HUES6 (cell line): ENCODE measurements at regions not wholly inside any gene's neighbourhood (a gene's known extent, or its start where the extent isn't known, plus 50 kb on each side); places are given as distances from the start of the nearest gene placed in this dataset.
"Not testable (repeated sequence)": the region's sequence is repeated elsewhere in the genome, so short reads cannot be mapped to it uniquely, and the experiment has no call there.

ENCODE experiments used
- H3K27ac ChIP-seq: 2 replicates; pipeline ENCODE4 v1.7.0; 2013; ENCODE audit warnings: low read depth, mild to moderate bottlenecking, low read length, inconsistent platforms
- H3K27me3 ChIP-seq: 2 replicates; pipeline ENCODE4 v1.6.1; 2013; ENCODE audit warnings: low read length; ENCODE audit not compliant: control insufficient read depth, insufficient read depth
- H3K36me3 ChIP-seq: 2 replicates; pipeline ENCODE4 v1.6.1; 2013; ENCODE audit warnings: low read length; ENCODE audit not compliant: control insufficient read depth, insufficient read depth
- H3K4me1 ChIP-seq: 2 replicates; pipeline ENCODE4 v1.6.1; 2013; ENCODE audit warnings: low read length; ENCODE audit not compliant: control insufficient read depth, insufficient read depth
- H3K4me3 ChIP-seq: 2 replicates; pipeline ENCODE4 v1.5.1; 2013; ENCODE audit warnings: low read depth, low read length
- H3K9ac ChIP-seq: one replicate; pipeline ENCODE4 v1.6.1; 2013; ENCODE audit warnings: mild to moderate bottlenecking, low read length
- H3K9me3 ChIP-seq: 2 replicates; pipeline ENCODE4 v1.6.1; 2013; ENCODE audit warnings: low read depth, low read length; ENCODE audit not compliant: control insufficient read depth, insufficient read depth

GRCh38 chr1:113302636-113303035 is 87.7 kb upstream of the MAGI3 start:
- Histone ChIP-seq H3K9ac (no peak overlapping the region), H3K36me3 (no peaks in the 10 kb centered on the region), H3K4me1 (no peaks in the 10 kb centered on the region; the same call in 1 of the 2 replicates), H3K4me3 (no peak overlapping the region), H3K27ac (no peak overlapping the region), H3K27me3 (no peaks in the 10 kb centered on the region), H3K9me3 (no peaks in the 10 kb centered on the region)

- no peaks in the 10 kb centered on the region for H3K27me3 ChIP-seq
- H3K4me3 ChIP-seq = no peak overlapping the region
- H3K36me3 ChIP-seq = no peaks in the 10 kb centered on the region
- no peak overlapping the region for H3K27ac ChIP-seq
- no peak overlapping the region for H3K9ac ChIP-seq
- no peaks in the 10 kb centered on the region for H3K9me3 ChIP-seq
- no peaks in the 10 kb centered on the region; the same call in 1 of the 2 replicates for H3K4me1 ChIP-seq
Observed at GRCh38 chr1:113303267-113303666, 87.0 kb upstream of the MAGI3 start.

- not testable (repeated sequence) for H3K9ac ChIP-seq, H3K36me3 ChIP-seq, H3K4me3 ChIP-seq, H3K4me1 ChIP-seq, H3K27me3 ChIP-seq, H3K9me3 ChIP-seq, H3K27ac ChIP-seq
Observed at GRCh38 chr1:113305029-113305428, 85.3 kb upstream of the MAGI3 start.

GRCh38 chr1:113307771-113308445 is 82.4 kb upstream of the MAGI3 start:
- Histone ChIP-seq H3K27me3 (no peaks in the 10 kb centered on the region), H3K4me3 (no peak overlapping the region), H3K4me1 (no peaks in the 10 kb centered on the region; the same call in 1 of the 2 replicates), H3K9me3 (no peaks in the 10 kb centered on the region), H3K36me3 (no peaks in the 10 kb centered on the region), H3K9ac (no peak overlapping the region), H3K27ac (no peak overlapping the region)

GRCh38 chr1:113312651-113313050 is 77.7 kb upstream of the MAGI3 start:
- H3K4me1 ChIP-seq, H3K27me3 ChIP-seq, H3K9me3 ChIP-seq, H3K36me3 ChIP-seq, H3K27ac ChIP-seq, H3K9ac ChIP-seq, H3K4me3 ChIP-seq: not testable (repeated sequence)

GRCh38 chr1:113314600-113314999 is 75.7 kb upstream of the MAGI3 start:
- Histone ChIP-seq H3K9ac (no peak overlapping the region), H3K4me1 (no peaks in the 10 kb centered on the region), H3K9me3 (peaks cover 2% of the 10 kb centered on the region; the same call in 1 of the 2 replicates), H3K36me3 (no peaks in the 10 kb centered on the region), H3K27me3 (no peaks in the 10 kb centered on the region), H3K4me3 (no peak overlapping the region), H3K27ac (no peak overlapping the region)

- H3K27ac ChIP-seq = no peak overlapping the region
- H3K4me1 ChIP-seq = no peaks in the 10 kb centered on the region; the same call in 1 of the 2 replicates
- H3K9ac ChIP-seq = no peak overlapping the region
- H3K36me3 ChIP-seq = no peaks in the 10 kb centered on the region
- no peaks in the 10 kb centered on the region; the same call in 1 of the 2 replicates for H3K9me3 ChIP-seq
- no peak overlapping the region for H3K4me3 ChIP-seq
- H3K27me3 ChIP-seq = no peaks in the 10 kb centered on the region
Observed at GRCh38 chr1:113320272-113320671, 70.0 kb upstream of the MAGI3 start.

GRCh38 chr1:113320972-113321680 is 69.2 kb upstream of the MAGI3 start:
- Histone ChIP-seq H3K27ac (no peak overlapping the region), H3K9me3 (no peaks in the 10 kb centered on the region; the same call in 1 of the 2 replicates), H3K4me3 (no peak overlapping the region), H3K36me3 (no peaks in the 10 kb centered on the region), H3K9ac (no peak overlapping the region), H3K4me1 (no peaks in the 10 kb centered on the region; the same call in 1 of the 2 replicates), H3K27me3 (no peaks in the 10 kb centered on the region)

- H3K36me3 ChIP-seq = no peaks in the 10 kb centered on the region
- H3K9ac ChIP-seq = no peak overlapping the region
- no peaks in the 10 kb centered on the region for H3K27me3 ChIP-seq
- H3K27ac ChIP-seq = no peak overlapping the region
- H3K9me3 ChIP-seq = no peaks in the 10 kb centered on the region
- no peaks in the 10 kb centered on the region; the same call in 1 of the 2 replicates for H3K4me1 ChIP-seq
- H3K4me3 ChIP-seq = no peak overlapping the region
Observed at GRCh38 chr1:113321771-113322387, 68.4 kb upstream of the MAGI3 start.

GRCh38 chr1:113322439-113322838 is 67.9 kb upstream of the MAGI3 start:
- Histone ChIP-seq H3K9ac (no peak overlapping the region), H3K36me3 (no peaks in the 10 kb centered on the region), H3K4me1 (no peaks in the 10 kb centered on the region; the same call in 1 of the 2 replicates), H3K4me3 (no peak overlapping the region), H3K27ac (no peak overlapping the region), H3K27me3 (no peaks in the 10 kb centered on the region), H3K9me3 (no peaks in the 10 kb centered on the region)

GRCh38 chr1:113325022-113325421 is 65.3 kb upstream of the MAGI3 start:
- no peaks in the 10 kb centered on the region for H3K9me3 ChIP-seq
- no peak overlapping the region for H3K9ac ChIP-seq
- no peak overlapping the region for H3K27ac ChIP-seq
- no peaks in the 10 kb centered on the region for H3K27me3 ChIP-seq
- no peaks in the 10 kb centered on the region for H3K36me3 ChIP-seq
- H3K4me3 ChIP-seq = no peak overlapping the region
- H3K4me1 ChIP-seq = no peaks in the 10 kb centered on the region; the same call in 1 of the 2 replicates
